IMR-90 (cell line): ENCODE measurements at regions not wholly inside any gene's neighbourhood (a gene's known extent, or its start where the extent isn't known, plus 50 kb on each side); places are given as distances from the start of the nearest gene placed in this dataset.

Source experiments
- FOS ChIP-seq: fragments of 150-350 bp; IDR thresholded peaks from 2 replicates; pipeline ENCODE4 v1.6.1; 2016; ENCODE audit warnings: low read depth, low read length
- MAZ ChIP-seq: IDR thresholded peaks from 2 replicates; pipeline ENCODE4 v1.6.1; 2012; ENCODE audit warnings: low read depth, mild to moderate bottlenecking, low read length, improper control_type of control experiment, moderate library complexity, borderline replicate concordance
- MXI1 ChIP-seq: IDR thresholded peaks from 2 replicates; pipeline ENCODE4 v1.6.1; 2012; ENCODE audit warnings: low read depth, mild to moderate bottlenecking, low read length, moderate library complexity, borderline replicate concordance
- NFE2L2 ChIP-seq: fragments of 150-350 bp; IDR thresholded peaks from 2 replicates; pipeline ENCODE4 v1.6.1; 2016; ENCODE audit warnings: low read depth, mild to moderate bottlenecking, low read length
- POLR2A ChIP-seq: IDR thresholded peaks from 2 replicates; pipeline ENCODE4 v1.6.1; 2012; ENCODE audit warnings: mild to moderate bottlenecking, low read depth, low read length
- RAD21 ChIP-seq: IDR thresholded peaks from 2 replicates; pipeline ENCODE4 v1.6.1; 2012; ENCODE audit warnings: low read length, improper control_type of control experiment
- SMC3 ChIP-seq: fragments of 150-350 bp; IDR thresholded peaks from 2 replicates; pipeline ENCODE4 v1.6.1; 2016; ENCODE audit warnings: low read depth, mild to moderate bottlenecking, antibody characterized with exemption, low read length, moderate library complexity
- TF ChIP-seq, protein P1 (sequence below): conservative IDR thresholded peaks from 2 replicates; pipeline ENCODE4 v1.5.1; 2012; ENCODE audit warnings: mild to moderate bottlenecking, low read depth, low read length, improper control_type of control experiment
- TF ChIP-seq, protein P2 (sequence below): fragments of 150-350 bp; IDR thresholded peaks from 2 replicates; pipeline ENCODE4 v1.6.1; 2017; ENCODE audit warnings: mild to moderate bottlenecking, antibody characterized with exemption, low read length, low read depth

GRCh38 chr1:201596101-201596868 lies 57.4 kb downstream of the NAV1 start:
- TF ChIP-seq, protein P1, sequence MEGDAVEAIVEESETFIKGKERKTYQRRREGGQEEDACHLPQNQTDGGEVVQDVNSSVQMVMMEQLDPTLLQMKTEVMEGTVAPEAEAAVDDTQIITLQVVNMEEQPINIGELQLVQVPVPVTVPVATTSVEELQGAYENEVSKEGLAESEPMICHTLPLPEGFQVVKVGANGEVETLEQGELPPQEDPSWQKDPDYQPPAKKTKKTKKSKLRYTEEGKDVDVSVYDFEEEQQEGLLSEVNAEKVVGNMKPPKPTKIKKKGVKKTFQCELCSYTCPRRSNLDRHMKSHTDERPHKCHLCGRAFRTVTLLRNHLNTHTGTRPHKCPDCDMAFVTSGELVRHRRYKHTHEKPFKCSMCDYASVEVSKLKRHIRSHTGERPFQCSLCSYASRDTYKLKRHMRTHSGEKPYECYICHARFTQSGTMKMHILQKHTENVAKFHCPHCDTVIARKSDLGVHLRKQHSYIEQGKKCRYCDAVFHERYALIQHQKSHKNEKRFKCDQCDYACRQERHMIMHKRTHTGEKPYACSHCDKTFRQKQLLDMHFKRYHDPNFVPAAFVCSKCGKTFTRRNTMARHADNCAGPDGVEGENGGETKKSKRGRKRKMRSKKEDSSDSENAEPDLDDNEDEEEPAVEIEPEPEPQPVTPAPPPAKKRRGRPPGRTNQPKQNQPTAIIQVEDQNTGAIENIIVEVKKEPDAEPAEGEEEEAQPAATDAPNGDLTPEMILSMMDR: no peak
- TF ChIP-seq POLR2A (no peak), MAZ (no peak), SMC3 (no peak), MXI1 (no peak), NFE2L2 (no peak), FOS (no peak), RAD21 (no peak)
- TF ChIP-seq, protein P2, sequence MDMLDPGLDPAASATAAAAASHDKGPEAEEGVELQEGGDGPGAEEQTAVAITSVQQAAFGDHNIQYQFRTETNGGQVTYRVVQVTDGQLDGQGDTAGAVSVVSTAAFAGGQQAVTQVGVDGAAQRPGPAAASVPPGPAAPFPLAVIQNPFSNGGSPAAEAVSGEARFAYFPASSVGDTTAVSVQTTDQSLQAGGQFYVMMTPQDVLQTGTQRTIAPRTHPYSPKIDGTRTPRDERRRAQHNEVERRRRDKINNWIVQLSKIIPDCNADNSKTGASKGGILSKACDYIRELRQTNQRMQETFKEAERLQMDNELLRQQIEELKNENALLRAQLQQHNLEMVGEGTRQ: no peak
